ENCODE measurements at regions not wholly inside any gene's neighbourhood (a gene's known extent, or its start where the extent isn't known, plus 50 kb on each side); places are given as distances from the start of the nearest gene placed in this dataset.

DNA sequence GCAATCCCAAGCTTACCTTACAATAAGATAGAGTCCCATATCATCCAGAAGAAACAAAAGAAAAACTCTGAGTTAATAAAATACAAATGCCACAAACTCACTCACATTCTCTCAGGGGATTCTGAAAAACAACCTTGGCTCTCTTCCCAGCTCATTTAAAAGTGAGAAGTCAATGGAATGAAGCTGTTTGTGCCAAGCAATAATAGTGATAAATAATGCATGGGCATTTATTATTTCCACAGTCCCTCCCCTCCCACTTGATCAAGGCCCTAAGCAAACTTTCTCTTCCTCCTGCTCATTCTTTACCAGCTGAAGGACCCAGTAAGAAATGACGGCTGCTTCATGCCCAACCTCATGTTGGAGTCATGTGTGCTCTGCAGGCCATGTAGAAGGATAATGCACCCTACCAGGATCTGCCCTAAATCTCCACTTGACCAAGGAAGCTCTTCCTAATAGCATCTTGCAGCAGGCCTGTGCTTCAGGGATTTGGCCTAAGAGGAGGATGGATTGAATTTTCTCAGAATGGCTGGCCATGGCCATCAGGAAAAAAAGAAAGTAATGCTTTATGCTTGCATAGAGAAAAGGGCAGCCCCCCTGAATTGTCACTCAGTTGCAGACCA lies 451.3 kb downstream of the GPAM start:
- no peak for DNase-seq (ENCODE audit: low read depth)

DNA sequence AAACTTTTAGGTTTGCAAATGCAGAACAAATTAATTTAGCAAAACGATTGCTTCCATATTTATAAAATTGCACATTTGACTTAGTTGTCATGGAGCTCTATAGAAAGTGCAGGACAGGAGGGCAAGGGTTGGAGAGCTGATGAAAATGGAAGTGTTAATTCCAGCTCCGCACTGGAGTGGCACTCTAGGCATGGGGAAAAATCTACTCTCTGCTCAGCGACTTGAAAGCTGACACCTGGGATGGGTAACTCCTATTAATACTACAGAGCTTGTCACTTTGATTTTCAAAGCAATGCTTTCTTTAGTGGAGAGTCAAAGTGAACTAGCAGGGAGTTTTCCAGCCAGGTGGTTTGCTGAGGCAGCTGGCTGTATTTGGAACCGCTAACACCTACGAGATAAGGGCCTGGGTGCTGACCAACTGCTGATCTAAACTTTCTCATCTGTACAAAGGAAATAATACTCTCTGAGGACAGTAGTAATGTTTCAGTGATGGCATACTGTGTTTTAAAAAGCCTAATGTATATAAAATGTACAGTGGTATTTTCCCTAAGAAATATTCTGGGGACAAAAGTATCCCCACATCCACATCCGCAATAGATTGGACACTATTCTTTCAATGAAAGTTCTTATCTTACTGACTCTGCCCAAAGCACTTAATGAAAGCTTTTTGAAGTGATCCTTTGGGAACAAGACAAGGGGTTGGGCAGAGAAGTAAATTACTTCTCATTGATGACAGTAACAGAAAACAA lies 444.3 kb downstream of the GPAM start:
- no peak for DNase-seq (ENCODE audit: low read depth)

DNA sequence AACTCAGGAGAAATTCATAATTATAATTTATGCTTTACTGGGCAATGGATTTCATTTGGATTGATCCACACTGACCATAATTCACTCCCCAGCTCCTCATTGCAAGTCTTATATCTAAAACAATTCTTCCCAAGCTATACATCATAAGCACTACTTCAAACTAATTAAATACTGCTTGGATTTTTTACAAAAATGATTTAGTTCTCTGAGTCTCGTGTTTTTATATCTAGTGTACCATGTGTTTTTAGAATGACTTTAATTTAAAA lies 443.8 kb downstream of the GPAM start:
- no peak for DNase-seq (ENCODE audit: low read depth)

DNA sequence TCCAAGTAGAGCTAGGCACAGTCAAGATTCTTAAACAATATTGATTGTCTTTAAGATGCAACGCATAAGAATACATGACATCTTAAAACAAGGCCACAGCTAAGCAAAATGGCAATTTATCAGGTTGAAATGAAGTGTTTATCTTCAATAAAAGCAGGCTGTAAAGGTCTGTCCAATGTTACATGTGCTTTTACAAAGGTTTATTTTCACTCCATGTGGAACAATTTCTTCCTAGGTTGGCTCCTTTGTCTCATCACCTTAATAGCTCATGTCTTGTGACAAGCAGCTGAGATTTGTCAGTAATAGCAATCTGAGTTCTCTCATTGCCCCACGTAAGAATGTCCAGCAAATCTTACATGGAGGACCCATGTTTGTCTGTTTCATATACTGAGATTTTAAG lies 437.6 kb downstream of the GPAM start:
- no peak for DNase-seq (ENCODE audit: low read depth)

DNA sequence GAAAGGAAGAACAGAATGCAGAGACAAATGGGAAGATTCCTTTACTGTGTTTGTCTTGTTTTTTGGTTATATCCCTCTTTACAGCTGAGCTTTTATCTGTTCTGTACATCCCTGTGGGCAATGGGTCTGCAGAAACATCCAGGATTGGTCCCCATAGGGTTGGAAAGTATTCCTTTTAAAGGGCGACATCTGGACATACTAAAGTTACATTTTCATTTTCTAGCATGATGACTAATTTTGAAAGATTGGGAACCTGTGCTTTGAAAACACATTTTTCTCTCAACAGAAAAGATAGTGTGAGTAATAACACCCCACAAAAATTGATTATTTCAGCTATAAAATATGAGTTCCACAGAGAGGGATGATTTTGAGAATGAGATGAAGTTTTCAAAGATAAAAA lies 435.8 kb downstream of the GPAM start:
- no peak for DNase-seq (ENCODE audit: low read depth)

DNA sequence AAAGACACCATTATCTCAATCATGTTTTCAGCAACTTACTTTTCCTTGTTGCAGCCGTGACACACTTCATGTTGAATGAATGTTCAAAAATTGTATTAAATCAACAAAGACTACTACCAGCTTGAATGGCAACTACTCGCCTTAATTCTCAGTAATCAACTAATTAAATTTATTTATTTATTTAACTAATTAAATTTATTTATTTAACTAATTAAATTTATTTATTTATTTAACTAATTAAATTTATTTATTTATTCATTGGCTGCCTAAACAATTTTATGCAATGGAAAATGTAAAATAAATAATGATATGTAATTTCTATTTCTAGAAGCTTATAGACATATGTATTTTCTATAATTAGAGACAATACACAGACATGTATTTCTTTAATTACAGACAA lies 435.4 kb downstream of the GPAM start:
- DNase-seq (ENCODE audit: low read depth): no peak

DNA sequence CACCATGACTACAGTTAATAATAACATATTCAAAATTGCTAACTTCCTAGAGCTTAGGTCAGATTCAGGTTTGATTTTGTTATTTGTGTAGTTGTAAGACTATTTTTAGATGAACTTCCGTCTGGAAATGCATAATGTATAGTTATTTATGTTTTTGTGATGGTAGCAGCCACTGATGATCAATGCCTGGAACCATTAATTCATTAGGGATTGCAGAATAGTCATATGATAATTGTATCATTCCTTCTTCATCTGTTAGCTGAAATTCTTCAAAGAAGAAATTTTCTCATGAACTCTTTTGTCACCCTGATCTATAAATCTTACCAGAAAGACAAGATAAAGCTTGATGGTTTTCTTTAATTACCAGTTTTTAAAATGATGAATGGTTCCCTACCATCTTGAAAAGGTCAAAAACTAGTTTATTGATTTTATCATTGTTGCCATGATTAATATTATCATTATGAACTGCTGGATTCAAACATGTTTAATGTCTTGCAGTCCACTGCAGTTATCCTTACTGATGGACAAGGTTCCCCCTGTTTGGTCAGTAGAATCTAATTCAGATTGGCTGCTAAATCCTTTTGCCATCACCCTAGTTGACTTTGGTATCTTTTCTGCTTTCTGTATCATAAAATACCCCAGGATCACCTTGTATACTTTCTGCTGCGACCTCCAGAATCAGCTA lies 433.3 kb downstream of the GPAM start:
- no peak for DNase-seq (ENCODE audit: low read depth)

DNA sequence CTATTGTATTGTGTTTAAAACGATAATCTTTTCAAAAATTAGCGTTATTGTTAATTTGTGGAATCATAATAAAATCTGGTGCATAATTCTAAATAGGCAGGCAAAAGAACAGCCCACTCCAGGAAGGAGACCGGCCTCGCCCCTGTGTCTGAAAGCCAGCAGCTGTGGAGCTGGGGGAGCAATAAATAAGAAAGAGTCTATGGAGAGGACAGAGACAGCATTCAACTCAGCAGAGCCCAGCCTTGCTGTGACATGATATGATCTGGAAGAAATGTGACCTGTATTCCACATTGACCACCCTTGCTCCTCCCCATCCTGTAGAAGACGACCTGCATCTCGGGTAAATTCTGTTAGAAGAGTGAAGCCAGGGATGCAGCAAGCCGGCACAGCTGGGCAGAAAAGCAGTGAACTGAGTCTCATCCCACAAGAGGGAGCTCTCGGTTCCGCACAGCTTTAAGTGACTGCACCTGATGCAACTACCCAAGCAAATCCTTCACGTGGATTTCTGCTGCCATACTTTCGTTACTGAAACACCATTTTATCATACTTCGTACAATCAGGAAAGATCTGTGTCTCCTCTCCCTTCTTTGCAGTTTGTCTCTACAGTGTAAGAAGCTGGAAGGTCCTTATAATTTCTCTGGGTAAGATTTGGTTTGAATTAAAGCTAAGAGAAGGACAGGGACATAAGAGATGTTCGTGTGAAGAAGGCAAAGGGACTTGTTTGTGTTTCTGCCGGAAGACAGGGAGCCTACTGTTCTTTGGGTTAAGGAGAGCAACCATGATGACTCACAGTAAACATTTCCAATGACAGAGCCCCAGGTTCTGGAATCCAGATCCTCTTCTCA lies 427.1 kb downstream of the GPAM start:
- no peak for DNase-seq (ENCODE audit: low read depth)

DNA sequence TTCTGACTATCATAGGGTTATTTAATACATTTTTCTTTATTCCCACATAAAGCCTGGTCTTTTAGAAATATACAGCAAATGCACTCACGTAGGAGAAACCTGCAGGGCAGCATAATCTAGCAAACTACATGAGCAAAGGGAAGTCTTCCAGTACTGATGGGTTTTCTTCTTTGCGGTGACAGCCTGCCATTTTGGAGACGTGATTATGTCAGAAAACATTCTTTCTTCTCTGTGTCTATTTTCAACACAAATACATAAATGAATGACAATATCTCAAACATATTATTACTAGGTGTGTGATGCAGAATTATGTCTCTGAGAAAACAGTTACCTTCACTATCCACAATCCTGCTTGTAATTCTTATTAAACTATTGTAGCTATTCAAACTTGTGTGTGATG lies 425.0 kb downstream of the GPAM start:
- DNase-seq (ENCODE audit: low read depth): no peak

DNA sequence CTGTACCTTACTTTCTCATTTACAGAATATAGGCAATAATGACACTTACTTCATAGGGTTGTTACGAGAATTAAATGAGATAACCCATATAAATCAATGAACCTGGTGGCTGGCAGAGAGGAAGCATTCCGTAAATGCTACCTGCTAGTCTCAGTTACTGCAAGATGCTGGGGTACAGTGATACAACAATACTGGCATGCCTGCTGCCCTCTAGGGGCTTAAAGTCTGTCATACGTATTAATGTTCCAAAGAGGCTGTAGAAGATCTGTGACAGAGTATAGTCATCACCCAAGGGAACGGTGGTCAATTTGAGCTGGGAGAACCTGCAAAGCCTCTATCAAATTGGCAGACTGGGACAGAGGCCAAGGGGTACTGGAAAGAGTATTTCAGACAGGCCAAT lies 421.5 kb downstream of the GPAM start:
- DNase-seq (ENCODE audit: low read depth): no peak

DNA sequence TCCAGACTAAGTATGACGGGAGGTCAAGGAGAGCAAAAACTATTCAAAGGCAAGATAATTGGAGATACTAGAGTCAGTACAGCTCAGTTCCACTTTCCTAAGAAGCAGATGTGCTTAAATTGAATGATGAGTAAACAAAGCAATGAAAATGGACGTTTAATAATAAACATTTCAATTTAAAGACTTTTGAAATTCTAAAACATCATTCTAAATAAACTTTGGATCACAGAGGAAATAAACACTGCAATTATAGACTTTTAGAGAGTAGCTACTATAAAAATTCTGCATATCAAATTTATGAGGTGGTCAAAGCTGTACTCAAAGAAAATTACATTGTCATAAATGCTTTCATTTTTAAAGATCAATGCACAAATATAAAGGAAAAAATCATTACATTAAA lies 418.3 kb downstream of the GPAM start:
- no peak for DNase-seq (ENCODE audit: low read depth)

DNA sequence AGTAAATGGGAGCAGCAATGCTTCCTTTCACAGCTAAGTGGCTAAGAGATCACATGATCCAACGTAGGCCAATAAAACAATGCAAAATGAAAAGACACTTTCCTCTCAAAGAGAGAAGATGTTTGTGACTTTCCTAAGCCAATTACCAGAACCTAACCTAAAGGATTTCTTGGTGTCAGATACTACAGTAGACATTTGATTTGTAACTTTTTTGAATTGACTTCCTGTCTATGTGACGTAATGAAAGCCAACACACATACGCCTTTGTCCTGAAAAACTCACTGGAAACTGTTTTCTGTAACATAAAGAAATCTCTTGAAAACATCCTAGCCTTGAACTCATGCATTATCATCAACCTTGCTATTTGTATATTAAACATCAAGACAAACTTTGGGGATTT lies 417.1 kb downstream of the GPAM start:
- no peak for DNase-seq (ENCODE audit: low read depth)

DNA sequence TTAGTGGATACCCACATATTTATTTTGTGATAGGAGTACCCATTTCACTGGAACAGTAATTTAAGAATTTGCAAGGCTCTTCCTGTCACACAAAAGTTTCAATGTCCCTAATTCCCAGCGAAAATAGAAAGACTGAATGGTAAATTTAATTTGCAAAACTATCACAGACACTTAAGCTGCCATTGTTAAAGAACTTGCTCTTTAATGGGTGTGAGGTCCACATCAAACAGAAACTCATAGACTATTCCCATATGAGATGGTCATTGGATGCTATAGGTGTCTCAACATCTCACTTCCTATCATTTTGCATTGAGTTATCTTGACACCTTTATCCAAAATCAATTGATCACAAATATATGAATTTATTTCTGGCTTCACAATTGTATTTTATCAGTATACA lies 415.9 kb downstream of the GPAM start:
- DNase-seq (ENCODE audit: low read depth): no peak

DNA sequence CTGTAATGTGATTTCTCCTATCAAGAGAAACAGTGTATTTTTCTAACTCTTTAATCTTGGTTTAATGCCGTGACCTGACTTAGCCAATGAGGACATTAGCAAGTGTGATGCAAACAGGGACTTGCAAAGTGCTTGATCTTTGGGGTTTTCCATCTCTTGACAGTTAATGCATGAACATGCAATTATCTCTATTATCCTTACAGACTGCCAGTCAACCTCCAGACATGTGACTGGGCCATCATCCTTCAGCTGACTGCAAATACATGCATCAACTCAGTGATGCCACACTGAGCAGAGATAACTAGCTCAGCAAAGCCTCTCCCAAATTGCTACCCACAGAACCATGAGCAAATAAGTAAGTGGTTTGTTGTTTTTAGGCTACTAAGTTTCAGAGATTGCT lies 409.6 kb downstream of the GPAM start:
- no peak for DNase-seq (ENCODE audit: low read depth)

DNA sequence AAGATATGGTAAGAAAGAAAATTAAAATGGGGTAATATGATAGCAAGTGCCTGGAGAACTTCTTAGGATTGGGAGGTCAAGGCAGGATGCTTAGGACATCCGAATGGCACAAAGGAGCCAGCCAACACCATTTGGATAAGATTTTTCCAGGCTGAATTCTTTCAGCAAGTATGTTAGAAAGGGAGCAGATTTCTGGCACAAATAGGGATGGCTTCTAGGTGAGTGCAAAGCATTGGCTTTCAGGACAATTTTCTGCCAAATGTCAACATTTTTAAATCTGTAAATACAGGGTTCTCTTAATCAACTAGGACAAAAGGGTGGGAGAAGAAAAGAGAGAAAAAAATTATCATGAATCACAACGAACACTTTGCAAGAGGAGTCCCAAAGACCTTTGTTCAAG lies 409.1 kb downstream of the GPAM start:
- DNase-seq (ENCODE audit: low read depth): no peak

DNA sequence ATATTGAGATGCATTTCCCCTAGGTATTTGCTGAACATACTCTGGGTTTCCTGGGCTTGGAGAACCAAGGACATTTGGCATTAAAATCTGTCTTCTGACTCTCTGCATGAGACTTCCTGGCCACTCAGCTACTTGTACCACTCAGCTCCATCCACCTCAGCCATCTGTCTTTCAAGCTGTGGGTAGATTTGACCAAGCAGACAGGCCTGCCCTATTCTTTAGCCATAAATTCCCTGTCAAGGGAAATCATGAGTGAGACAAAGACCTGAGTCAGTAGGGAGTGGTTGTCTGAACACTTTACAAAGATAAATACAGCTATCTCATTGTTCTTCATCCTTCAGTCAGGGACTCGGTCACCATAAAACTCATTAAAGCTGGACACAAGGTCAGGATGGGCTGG lies 399.1 kb downstream of the GPAM start:
- no peak for DNase-seq (ENCODE audit: low read depth)

DNA sequence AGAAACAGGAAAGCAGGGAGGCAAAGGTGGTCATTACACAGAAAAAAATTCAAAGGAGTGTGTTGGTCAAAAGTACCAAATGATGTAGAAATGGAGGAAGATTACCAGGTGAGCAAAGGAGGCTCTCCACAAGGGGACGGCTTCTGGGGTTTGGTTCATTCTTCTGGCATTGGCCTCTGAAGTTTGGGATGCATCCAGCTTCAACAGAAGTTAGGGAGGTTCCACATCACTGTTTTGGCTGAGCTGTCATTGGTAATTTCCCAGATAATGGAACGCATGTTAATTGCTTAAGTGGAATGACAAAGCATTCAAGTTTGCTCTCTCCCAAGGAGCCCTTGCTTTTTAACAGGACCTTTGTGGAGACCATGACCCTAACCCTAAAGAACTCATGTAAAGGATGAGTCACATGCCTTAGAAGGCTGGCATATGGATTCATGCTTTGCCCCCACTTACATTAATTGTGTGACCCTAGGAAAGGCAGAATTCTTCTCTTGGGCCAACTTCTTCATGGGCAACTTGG lies 398.6 kb downstream of the GPAM start:
- DNase-seq (ENCODE audit: low read depth): no peak

DNA sequence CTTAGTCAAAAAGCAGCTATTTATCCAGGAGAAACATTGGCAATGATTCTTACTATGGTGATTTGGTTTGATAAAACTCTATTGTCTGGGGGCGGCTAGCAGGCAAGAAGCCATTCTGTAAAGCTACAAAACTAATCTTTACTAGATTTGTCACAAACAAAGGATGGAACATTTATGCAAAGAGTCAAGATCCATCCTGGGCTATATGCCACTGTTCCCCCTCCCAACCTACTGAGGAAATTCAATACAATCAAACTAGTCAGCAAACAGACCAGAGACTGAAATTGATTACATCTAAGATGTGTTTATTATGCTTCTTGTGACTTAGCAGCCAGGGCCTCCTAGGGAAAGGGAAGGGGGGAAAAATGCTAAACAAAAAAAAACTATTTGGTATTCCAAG lies 397.6 kb downstream of the GPAM start:
- no peak for DNase-seq (ENCODE audit: low read depth)

DNA sequence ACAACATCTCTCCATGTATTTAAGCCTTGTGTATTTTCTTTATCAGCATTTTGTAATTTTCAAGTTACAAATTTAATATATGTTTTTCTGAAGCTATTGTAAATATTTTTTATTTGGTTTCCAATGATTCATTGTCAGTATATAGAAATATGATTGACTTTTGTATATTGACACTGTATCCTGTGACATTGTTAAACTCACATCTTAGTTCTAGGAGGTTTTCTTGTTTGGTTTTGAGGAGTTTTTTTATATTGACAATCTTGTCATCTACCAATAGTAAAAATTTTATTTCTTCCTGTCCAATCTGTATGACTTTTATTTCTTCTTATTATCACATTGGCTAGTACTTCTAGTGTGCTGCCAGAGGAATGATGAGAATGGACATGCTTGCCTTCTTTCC lies 393.7 kb downstream of the GPAM start:
- DNase-seq (ENCODE audit: low read depth): no peak

DNA sequence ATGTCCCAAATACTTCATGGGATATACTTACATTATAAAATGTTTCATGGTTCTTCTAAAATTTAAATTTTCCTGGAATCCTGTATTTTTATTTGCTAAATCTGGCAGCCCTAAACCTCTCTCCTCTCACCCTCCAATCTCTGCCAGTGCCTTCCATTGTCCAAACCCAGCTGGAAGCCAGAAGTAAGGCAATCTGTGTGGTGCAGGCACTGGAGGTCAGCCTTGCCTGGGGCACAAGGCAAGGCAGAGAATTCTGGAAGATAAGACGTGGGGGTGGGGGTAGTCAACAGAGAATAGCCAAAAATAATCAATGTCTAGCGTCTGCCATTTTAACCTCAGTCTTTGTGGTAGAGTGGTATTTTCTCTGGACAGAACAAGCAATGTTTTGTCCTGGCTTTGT lies 381.7 kb downstream of the GPAM start:
- no peak for DNase-seq (ENCODE audit: low read depth)

DNA sequence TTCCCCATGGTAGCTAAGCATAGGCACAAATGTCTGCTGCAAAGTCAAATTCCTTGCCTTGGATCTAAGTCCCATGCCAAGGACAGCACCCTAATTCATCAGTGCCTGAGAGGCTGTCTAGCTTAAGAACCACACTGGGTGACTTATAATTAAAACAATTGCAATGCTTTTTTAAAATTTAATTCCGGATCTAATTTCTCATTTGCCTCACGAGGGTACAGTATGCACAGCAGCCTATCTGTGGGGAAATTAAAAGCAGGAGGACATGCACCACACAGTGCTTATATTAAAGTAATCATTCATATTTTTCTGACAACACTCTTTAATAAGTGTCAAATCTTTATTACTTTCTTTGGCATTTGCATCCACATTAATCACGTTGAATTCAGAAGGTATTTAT lies 378.8 kb downstream of the GPAM start:
- DNase-seq (ENCODE audit: low read depth): no peak

DNA sequence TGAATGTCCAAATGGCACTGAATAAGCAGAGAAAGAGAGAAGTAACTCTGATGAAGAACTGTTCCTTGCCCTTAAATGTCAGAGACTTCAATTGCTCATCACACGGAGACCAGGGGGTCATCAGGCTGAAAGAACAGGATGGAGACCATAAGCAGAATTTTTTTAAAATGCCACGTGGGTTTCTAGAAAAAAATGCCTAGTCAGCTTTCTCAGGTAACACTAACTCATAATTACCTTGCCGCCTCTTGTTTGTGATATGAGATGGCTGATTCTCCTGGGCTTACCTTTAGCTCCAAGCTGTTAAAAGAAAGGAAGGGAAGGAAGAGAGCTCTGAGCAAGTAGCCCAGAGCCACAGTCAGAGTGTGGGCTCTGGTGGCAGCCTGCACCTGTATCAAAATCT lies 372.0 kb downstream of the GPAM start:
- DNase-seq (ENCODE audit: low read depth): no peak

DNA sequence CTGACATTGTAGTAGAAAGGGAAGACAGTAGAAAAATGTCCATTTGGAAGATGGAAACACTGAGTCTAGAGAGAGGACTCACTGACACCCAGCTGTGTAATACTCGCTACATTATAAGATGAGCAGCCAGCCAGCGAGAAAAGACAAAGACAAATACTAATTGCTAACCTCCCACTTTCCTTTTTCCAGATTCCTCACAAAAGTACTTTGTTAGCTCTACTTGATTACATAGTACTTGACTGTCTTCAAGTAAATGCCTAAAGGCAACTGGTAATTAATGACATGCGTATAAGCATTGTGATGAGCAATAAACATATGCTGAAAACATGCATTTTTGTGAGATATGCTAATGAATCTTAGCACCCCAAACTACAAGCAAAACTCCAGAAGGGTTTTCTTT lies 363.1 kb downstream of the GPAM start:
- DNase-seq (ENCODE audit: low read depth): no peak
